HL-60 (cell line): ENCODE measurements at regions not wholly inside any gene's neighbourhood (a gene's known extent, or its start where the extent isn't known, plus 50 kb on each side); places are given as distances from the start of the nearest gene placed in this dataset.
"Not testable (repeated sequence)": the region's sequence is repeated elsewhere in the genome, so short reads cannot be mapped to it uniquely, and the experiment has no call there.

Experiments used
- DNase-seq, 2 experiments: peaks; one replicate each; pipeline ENCODE4 v3.0.0-alpha.2; 2010 to 2020; ENCODE audit warnings: low read depth in 1 of 2, low spot score in 1 of 2
- H3K27ac ChIP-seq: fragments of 250-450 bp; sonication (Bioruptor Pico); replicated peaks from 2 replicates; pipeline ENCODE4 v1.5.1; 2020; ENCODE audit warnings: mild to moderate bottlenecking, moderate library complexity
- H3K27me3 ChIP-seq: fragments of 250-450 bp; sonication (Bioruptor Pico); 2 replicates; pipeline ENCODE4 v1.5.1; 2021; ENCODE audit warnings: mild to moderate bottlenecking, moderate library complexity; ENCODE audit not compliant: insufficient read depth, poor library complexity, severe bottlenecking
- H3K4me3 ChIP-seq: replicated peaks from 2 replicates; pipeline ENCODE4 v1.5.1; 2011; ENCODE audit warnings: mild to moderate bottlenecking, control low read depth, low read length; ENCODE audit not compliant: insufficient read depth
- CTCF ChIP-seq: IDR thresholded peaks from one replicate; pipeline ENCODE4 v1.5.1; 2011; ENCODE audit warnings: low read length, control low read depth, inconsistent platforms; ENCODE audit not compliant: insufficient read depth
- GABPA ChIP-seq: IDR thresholded peaks from 2 replicates; pipeline ENCODE4 v1.6.1; 2012; ENCODE audit warnings: low read depth
- POLR2AphosphoS5 ChIP-seq: IDR thresholded peaks from 2 replicates; pipeline ENCODE4 v1.6.1; 2012; ENCODE audit warnings: low read depth
- REST ChIP-seq: IDR thresholded peaks from 2 replicates; pipeline ENCODE4 v1.6.1; 2012; ENCODE audit warnings: low read depth; ENCODE audit not compliant: insufficient replicate concordance
- SPI1 ChIP-seq: IDR thresholded peaks from 2 replicates; pipeline ENCODE4 v1.6.1; 2012; ENCODE audit warnings: low read depth, mild to moderate bottlenecking, borderline replicate concordance

- no peak overlapping the region for H3K4me3 ChIP-seq
- H3K27ac ChIP-seq: no peak overlapping the region
- no peak for DNase-seq
- peaks cover 13% of the 10 kb centered on the region for H3K27me3 ChIP-seq
- no peak for TF ChIP-seq CTCF
- no peak for TF ChIP-seq SPI1
- TF ChIP-seq POLR2AphosphoS5: no peak
- TF ChIP-seq REST: no peak
- no peak for TF ChIP-seq GABPA
These were observed 511.8 kb upstream of the ZNF337 start for GRCh38 chr20:26208296-26209091.

GRCh38 chr20:26207967-26208295 lies 511.3 kb upstream of the ZNF337 start:
- H3K4me3 ChIP-seq, H3K27ac ChIP-seq, DNase-seq: not testable (repeated sequence)
- H3K27me3 ChIP-seq: peaks cover 13% of the 10 kb centered on the region

- H3K27me3 ChIP-seq: peaks cover 13% of the 10 kb centered on the region
- no peak overlapping the region for H3K27ac ChIP-seq
- TF ChIP-seq POLR2AphosphoS5 (no peak), SPI1 (no peak), CTCF (no peak), GABPA (no peak), REST (no peak)
- DNase-seq: no peak
- H3K4me3 ChIP-seq: no peak overlapping the region
These were observed 510.7 kb upstream of the ZNF337 start for GRCh38 chr20:26207237-26207966.

- H3K27me3 ChIP-seq: peaks cover 11% of the 10 kb centered on the region
- no peak overlapping the region for H3K27ac ChIP-seq
- no peak overlapping the region for H3K4me3 ChIP-seq
These were observed 508.7 kb upstream of the ZNF337 start for GRCh38 chr20:26205350-26205749.

More at GRCh38 chr20:26205350-26205749, 508.7 kb upstream of the ZNF337 start:
- TF ChIP-seq CTCF: no peak
- TF ChIP-seq SPI1: no peak
- TF ChIP-seq REST: no peak
- TF ChIP-seq GABPA: no peak
- TF ChIP-seq POLR2AphosphoS5: no peak
- no peak for DNase-seq
